ENCODE measurements at regions not wholly inside any gene's neighbourhood (a gene's known extent, or its start where the extent isn't known, plus 50 kb on each side); places are given as distances from the start of the nearest gene placed in this dataset.

GRCh38 chr17:34703533-34703932, 124.2 kb downstream of the TMEM132E start:
- Histone ChIP-seq H3K36me3 (no peaks in the 10 kb centered on the region), H3K4me1 (no peaks in the 10 kb centered on the region), H3K4me3 (replicated peaks in 1 of 3) (no peak overlapping the region), H3K27ac (no peak overlapping the region), H3K9me3 (no peaks in the 10 kb centered on the region), H3K27me3 (no peaks in the 10 kb centered on the region)
- intact Hi-C loops (cut with DNase I), result no loop called here
- 8 to 20% methylated on average over 3 of the region's 3 CpGs for WGBS, 2 donors
- TF ChIP-seq, protein P1, sequence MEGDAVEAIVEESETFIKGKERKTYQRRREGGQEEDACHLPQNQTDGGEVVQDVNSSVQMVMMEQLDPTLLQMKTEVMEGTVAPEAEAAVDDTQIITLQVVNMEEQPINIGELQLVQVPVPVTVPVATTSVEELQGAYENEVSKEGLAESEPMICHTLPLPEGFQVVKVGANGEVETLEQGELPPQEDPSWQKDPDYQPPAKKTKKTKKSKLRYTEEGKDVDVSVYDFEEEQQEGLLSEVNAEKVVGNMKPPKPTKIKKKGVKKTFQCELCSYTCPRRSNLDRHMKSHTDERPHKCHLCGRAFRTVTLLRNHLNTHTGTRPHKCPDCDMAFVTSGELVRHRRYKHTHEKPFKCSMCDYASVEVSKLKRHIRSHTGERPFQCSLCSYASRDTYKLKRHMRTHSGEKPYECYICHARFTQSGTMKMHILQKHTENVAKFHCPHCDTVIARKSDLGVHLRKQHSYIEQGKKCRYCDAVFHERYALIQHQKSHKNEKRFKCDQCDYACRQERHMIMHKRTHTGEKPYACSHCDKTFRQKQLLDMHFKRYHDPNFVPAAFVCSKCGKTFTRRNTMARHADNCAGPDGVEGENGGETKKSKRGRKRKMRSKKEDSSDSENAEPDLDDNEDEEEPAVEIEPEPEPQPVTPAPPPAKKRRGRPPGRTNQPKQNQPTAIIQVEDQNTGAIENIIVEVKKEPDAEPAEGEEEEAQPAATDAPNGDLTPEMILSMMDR (IDR thresholded peaks at IDR 0.05), result no peak
- TF ChIP-seq POLR2A (IDR thresholded peaks at IDR 0.05), result no peak
- peak; percentile 13 to 51 for DNase-seq

DNA sequence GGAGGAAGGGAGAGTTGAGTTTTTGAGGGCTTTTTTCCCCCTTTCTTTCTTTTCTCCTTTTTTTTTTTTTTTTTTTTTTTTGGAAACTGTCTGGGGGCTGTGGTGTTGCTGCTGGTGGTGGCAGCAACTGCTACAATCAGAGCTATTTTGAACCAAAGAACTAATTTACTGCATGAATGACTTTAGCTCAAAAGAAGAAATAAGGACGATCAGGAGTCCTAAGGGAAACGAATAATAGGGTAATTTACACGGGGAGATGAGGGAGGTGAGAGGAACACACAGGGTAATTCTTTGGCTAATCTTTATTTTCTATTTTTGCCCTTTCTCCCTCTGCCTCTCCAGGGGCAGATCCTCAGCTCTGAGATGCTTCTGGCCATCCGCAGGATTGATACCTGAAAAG, 119.8 kb downstream of the TMEM132E start:
- no peaks in the 10 kb centered on the region for H3K4me1 ChIP-seq
- WGBS, 2 donors, result 36 to 46% methylated on average over 4 of the region's 4 CpGs
- H3K27me3 ChIP-seq, result no peaks in the 10 kb centered on the region
- intact Hi-C loops (cut with DNase I), result no loop called here
- H3K27ac ChIP-seq, result no peak overlapping the region
- TF ChIP-seq POLR2A (IDR thresholded peaks at IDR 0.05), result no peak
- TF ChIP-seq, protein P1 (IDR thresholded peaks at IDR 0.05), result no peak
- DNase-seq, result no peak
- no peak overlapping the region for H3K4me3 ChIP-seq (replicated peaks in 1 of 3)
- H3K9me3 ChIP-seq, result no peaks in the 10 kb centered on the region
- no peaks in the 10 kb centered on the region for H3K36me3 ChIP-seq

DNA sequence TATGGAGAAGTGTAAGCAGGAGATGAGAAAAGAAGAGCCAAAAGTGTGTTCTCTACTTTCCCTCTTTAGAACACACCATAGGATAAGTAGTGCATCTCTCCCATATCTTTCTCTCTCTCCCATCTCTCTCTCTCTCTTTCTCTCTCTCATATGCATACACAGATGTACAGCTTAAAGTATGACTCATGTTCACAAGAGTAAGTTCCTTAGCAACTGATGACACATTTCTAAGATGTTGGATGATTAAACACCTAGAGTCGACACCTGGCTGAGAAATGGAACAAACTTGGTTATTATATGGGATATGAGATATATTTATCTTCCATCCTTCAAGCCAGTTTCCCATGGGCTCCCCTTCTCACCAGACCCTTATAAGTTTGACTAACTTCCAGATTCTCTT, 113.5 kb downstream of the TMEM132E start:
- intact Hi-C loops (cut with DNase I), result no loop called here
- H3K9me3 ChIP-seq, result no peaks in the 10 kb centered on the region
- H3K27ac ChIP-seq, result no peak overlapping the region
- no peaks in the 10 kb centered on the region for H3K4me1 ChIP-seq
- TF ChIP-seq, protein P1 (IDR thresholded peaks at IDR 0.05), result no peak
- no peak for TF ChIP-seq POLR2A (IDR thresholded peaks at IDR 0.05)
- DNase-seq, result no peak
- no peaks in the 10 kb centered on the region for H3K36me3 ChIP-seq
- WGBS, 2 donors, result 61 to 67% methylated on average over 1 of the region's 1 CpG
- H3K4me3 ChIP-seq (replicated peaks in 1 of 3), result no peak overlapping the region
- no peaks in the 10 kb centered on the region for H3K27me3 ChIP-seq

All from thyroid gland (tissue), 4 donors.